Activated T-cell treated with anti-CD3 and anti-CD28 coated beads, Interleukin-2, amount 50 U/mL, for 48 hours (primary cell): ENCODE measurements at regions not wholly inside any gene's neighbourhood (a gene's known extent, or its start where the extent isn't known, plus 50 kb on each side); places are given as distances from the start of the nearest gene placed in this dataset.

Experiments
- DNase-seq, 2 experiments: peaks; one replicate each; pipeline ENCODE4 v3.0.0-alpha.2; 2020

- DNase-seq, result no peak
Observed at GRCh38 chr17:53891726-53892125, 69.0 kb downstream of the KIF2B start.

GRCh38 chr17:53892222-53892621 is 69.5 kb downstream of the KIF2B start:
- DNase-seq, result no peak

DNA sequence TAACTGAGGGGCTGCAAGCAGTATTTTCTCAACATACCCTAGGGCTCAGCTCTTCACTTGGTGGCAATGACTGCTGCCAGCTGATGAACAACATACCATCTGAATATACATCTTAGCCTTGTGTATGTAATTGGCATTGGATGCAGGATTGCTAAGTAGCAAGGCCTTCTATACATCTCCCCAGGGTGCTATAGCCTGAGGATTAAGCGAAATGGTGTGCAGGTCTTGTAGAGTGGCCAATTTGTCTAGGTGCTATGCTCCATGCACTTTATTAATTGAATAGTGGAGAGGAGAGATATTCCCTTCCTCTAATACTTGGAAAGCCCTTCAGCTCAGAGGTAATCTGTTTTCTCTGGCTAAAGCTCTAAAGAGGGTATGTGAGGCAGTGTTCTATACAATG is 71.9 kb downstream of the KIF2B start:
- no peak for DNase-seq

GRCh38 chr17:53896047-53896446 is 73.3 kb downstream of the KIF2B start:
- no peak for DNase-seq

GRCh38 chr17:53900951-53901350 is 78.2 kb downstream of the KIF2B start:
- no peak for DNase-seq

DNA sequence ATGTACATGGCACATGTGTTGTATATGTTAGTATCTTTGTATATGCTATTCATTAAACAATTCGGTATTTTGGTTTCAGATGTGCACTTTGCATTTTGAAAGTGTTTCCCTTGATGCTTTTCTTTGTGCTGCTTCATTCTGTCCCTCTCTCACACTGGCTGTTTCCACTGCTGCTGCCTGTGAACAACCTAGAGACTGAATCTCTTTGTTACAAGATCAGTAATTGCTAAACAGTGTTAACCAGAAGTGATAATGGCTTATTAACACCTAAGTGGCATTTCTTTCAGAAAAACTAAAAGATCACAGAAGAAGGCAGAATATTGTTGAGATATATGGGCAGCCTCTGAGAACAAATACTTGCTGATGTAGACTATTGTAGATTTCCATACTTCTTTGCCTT is 84.7 kb downstream of the KIF2B start:
- DNase-seq, result no peak

- DNase-seq, result no peak
Observed at GRCh38 chr17:53909802-53910201, 87.1 kb downstream of the KIF2B start.

DNA sequence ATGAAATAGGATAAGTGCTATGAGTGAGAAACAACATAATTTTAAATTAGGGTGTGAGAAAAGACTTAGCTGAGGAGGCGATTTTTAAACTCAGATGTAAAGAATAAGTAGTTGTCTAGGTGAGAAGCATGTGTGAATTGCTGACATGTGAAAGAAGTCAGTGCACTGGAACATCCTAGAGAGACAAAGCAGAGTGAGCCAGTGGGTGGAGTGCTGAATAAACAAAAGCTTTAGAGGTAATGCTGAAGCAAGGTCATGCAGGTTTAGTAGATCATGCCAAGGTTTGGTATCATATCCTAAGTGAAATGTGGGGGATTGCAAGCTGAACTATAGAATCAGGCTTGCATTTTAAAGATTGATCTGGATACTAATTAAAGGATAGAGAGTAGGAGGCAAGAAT is 89.4 kb downstream of the KIF2B start:
- no peak for DNase-seq

GRCh38 chr17:53919356-53919755 is 96.6 kb downstream of the KIF2B start:
- DNase-seq, result no peak

DNA sequence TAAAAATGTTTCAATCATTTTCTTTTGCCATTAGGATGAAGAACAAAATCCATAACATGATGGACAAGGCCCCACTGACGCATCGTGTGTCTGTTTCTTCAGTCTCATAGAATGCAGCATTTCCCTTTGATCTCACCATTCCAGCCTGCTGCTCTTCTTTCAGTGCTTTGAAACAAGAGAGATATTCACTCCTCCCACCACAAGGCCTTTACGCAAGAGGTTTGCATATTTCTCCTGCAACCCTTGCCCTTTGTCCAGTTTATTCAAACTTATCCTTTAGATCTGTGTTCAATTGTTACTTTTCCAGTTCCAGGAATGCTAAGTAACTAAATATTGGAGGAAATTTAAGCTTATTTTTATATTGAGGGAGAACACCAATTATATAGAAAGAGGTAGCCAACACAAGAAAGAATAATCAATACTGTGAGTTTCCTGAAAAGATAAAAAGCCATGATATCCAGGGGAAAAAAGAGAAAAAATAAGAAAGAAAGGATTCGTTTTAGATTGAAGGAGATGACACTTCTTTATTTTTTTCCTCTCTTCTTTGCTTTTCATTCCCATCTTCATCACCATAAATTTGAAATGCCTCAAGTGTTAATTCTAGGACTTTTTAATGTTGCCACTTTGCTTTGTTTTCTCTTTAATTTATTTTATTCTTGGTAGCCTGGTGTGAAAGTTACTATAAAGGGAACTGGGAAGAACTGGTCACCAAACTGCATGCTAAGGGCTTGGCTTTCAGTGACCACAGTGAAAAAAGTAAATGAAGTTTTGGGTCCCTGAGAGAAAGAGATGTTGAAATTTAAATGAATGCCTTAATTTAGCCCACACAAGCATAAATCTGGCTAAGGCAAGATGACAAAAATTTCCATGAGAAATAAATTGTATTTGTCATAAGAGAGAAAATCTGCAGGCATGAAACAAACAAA is 102.1 kb downstream of the KIF2B start:
- no peak for DNase-seq

DNA sequence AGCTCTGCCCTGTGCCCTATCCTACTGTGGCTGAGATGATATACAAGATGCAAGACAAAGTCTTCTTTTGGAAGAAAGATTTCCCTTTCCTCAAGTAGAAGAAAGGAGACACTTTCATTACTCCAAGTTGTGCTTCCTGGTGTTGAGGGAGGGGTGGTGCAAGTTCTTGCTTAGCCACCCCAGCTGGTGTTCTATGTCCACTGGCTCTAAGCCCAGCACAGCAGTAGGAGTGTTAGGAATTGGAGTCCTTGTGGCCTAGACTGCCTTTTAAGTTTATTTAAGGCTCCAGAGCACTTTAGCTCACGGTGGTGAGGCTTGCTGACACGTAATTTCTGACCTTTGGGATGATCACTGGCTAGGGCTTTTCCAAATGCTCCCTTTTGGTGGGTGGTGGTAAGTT is 109.7 kb downstream of the KIF2B start:
- no peak for DNase-seq

DNA sequence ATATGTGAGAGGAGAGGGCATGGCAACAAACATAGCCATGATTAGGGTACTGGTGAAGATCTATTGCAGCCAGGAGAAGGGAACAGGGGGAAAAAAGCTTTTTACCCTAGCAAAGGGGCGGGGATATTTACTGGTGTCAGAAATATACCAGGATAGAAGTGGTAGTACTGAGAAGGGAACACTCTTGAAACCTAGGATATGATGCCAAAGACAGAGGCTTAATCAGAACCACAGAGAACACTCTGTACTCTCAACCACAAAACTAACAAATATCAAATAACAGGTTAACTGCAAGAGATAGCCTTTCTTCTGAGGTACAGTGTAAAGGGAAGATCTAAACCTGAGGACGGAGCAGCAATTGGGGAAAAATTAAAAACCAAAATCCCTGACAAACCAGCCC is 112.2 kb downstream of the KIF2B start:
- no peak for DNase-seq

- no peak for DNase-seq
Observed at GRCh38 chr17:53941231-53941630, 118.5 kb downstream of the KIF2B start.

GRCh38 chr17:53942436-53942835 is 119.7 kb downstream of the KIF2B start:
- DNase-seq, result no peak

DNA sequence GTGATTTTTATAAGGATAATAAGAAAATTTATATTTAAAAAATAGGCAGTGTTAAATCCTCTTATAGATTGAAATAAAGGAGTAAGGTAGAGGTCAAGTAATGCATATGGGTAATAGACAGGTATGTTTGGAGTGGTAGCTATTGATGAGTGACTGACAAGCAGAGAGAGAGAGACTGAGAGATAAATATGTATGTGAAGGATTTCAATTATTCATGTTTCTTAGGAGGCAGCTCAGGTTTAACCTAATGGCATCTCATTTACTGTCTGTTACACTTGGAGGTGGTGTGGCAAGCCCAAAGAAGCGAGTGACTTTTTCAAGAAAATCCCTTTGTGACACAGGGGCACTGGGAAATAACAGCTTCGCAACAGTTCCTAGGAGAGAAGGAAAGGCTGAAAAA is 120.2 kb downstream of the KIF2B start:
- no peak for DNase-seq

DNA sequence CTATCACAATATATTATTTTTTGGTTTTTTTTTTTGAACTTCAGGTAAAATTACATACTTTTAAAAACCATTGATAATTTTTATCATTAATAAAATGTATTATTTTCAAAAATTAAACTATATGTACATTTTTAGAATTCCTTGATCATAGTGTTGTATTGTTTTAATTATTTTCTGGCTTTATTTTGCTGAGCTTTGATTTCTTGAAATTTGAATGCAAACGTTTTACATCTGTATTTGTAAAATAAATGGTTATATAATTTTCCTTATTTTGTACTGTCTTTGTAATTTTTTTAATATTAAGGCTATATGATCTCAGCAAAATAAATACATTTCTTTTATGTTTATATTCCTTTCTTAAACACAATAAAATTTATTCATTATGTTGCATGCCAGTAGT is 125.6 kb downstream of the KIF2B start:
- DNase-seq, result no peak

DNA sequence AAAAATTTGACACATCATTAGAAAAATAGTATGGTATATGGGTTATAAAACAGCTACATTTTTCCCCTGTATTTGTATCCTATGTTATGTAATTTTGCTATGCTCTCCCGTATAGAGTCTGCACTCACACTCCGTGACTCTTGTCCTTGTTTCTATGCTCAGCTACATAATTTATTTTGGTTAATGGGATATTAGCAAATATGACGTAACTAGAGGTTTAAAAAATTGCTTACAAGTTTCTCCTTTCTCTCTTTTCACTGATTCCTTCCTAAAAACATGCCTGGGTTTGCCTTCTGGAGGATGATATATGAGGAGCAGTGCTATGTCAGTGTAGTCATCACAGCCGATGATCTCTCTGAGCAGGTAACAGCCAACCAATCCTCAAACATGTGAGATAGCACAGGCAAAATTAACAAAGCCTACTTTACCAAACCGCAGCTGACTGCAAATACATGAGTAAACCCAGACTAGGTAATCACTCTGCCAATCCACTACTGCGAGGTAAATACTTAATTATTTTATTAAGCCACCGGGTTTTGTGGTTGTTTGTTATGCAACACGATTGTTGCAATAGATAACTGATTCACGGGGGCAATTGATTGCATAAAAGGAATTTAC is 126.9 kb downstream of the KIF2B start:
- DNase-seq, result no peak

DNA sequence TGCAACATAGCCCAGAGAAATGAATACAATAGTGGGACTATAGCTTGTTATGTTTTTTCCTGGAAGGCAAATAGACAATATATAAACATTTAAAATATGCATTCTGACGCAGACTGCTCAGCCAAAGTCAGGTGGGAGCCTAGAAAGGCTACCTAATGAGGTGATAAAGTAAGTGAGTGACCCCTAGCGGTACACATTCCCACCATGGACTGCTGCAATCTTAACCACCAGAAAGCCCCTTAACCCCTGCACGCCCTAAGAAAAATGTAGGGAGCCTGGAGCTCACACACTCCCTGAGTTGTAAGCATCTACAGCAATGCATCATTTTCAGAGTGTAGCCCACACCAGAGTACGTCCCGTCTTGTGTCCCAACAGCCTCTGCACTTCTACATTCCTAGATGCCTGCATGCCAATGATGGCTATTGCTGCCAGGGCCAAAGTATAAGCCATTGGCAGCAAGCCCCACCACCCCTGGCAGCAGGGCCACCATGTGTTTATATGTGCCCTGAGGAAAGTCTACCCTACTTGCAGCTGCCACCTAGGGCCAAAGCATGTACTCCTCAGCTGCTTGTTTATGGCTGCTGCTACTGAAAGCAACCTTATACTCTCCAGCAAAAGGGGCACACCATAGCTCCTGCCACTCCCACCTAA is 127.6 kb downstream of the KIF2B start:
- no peak for DNase-seq

GRCh38 chr17:53950858-53951250 is 128.1 kb downstream of the KIF2B start:
- no peak for DNase-seq

- DNase-seq, result no peak
Observed at GRCh38 chr17:53971361-53971760, 148.6 kb downstream of the KIF2B start.

GRCh38 chr17:53979991-53980390 is 157.3 kb downstream of the KIF2B start:
- DNase-seq, result no peak

- DNase-seq, result no peak
Observed at GRCh38 chr17:53996131-53996530, 173.4 kb downstream of the KIF2B start.

- no peak for DNase-seq
Observed at GRCh38 chr17:53996890-53997289, 174.2 kb downstream of the KIF2B start.

DNA sequence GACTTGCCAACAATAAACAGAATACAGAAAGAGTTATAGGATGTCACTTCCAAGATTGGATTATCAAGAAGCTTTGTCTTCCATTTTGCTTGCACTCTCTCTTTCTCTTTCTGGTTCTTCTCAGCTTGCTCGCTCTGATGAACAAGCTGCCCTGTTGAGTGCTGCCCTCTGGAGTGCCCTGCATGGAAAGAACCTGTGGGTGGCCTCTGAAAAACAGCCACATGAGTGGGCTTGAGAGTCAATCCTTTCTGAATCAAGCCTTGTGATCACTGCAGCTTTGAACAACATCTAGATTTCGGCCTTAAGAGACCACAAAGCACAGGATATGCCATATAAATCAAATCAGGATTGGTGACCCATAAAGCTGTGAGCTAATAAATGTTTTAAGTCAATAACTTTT is 185.1 kb downstream of the KIF2B start:
- DNase-seq, result no peak
